ENCODE measurements at regions not wholly inside any gene's neighbourhood (a gene's known extent, or its start where the extent isn't known, plus 50 kb on each side); places are given as distances from the start of the nearest gene placed in this dataset.
A peak's percentile ranks its signal among the peaks of the same experiment; 100 is the strongest.
"Not testable (repeated sequence)": the region's sequence is repeated elsewhere in the genome, so short reads cannot be mapped to it uniquely, and the experiment has no call there.

GRCh38 chr3:67064105-67064504, 66.0 kb downstream of the KBTBD8 start:
- no peak for DNase-seq (ENCODE audit: low read depth)

GRCh38 chr3:67067251-67067650, 69.1 kb downstream of the KBTBD8 start:
- DNase-seq (ENCODE audit: low read depth), result no peak

- not testable (repeated sequence) for DNase-seq (ENCODE audit: low read depth)
Observed at GRCh38 chr3:67072640-67073039, 74.5 kb downstream of the KBTBD8 start.

GRCh38 chr3:67073812-67074211, 75.7 kb downstream of the KBTBD8 start:
- DNase-seq (ENCODE audit: low read depth), result no peak

GRCh38 chr3:67075295-67075694, 77.2 kb downstream of the KBTBD8 start:
- no peak for DNase-seq (ENCODE audit: low read depth)

GRCh38 chr3:67076607-67077006, 78.5 kb downstream of the KBTBD8 start:
- DNase-seq (ENCODE audit: low read depth), result no peak

- no peak for DNase-seq (ENCODE audit: low read depth)
Observed at GRCh38 chr3:67077656-67078055, 79.5 kb downstream of the KBTBD8 start.

GRCh38 chr3:67082533-67083024, 84.5 kb downstream of the KBTBD8 start:
- no peak for DNase-seq (ENCODE audit: low read depth)

GRCh38 chr3:67083277-67083676, 85.2 kb downstream of the KBTBD8 start:
- no peak for DNase-seq (ENCODE audit: low read depth)

- DNase-seq (ENCODE audit: low read depth), result no peak
Observed at GRCh38 chr3:67087788-67088187, 89.7 kb downstream of the KBTBD8 start.

GRCh38 chr3:67090474-67090873, 92.4 kb downstream of the KBTBD8 start:
- DNase-seq (ENCODE audit: low read depth), result no peak

GRCh38 chr3:67093305-67093704, 95.2 kb downstream of the KBTBD8 start:
- DNase-seq (ENCODE audit: low read depth), result no peak

- no peak for DNase-seq (ENCODE audit: low read depth)
Observed at GRCh38 chr3:67094167-67094566, 96.1 kb downstream of the KBTBD8 start.

- DNase-seq (ENCODE audit: low read depth), result no peak
Observed at GRCh38 chr3:67094774-67095173, 96.7 kb downstream of the KBTBD8 start.

- no peak for DNase-seq (ENCODE audit: low read depth)
Observed at GRCh38 chr3:67104388-67104787, 106.3 kb downstream of the KBTBD8 start.

GRCh38 chr3:67106874-67107273, 108.8 kb downstream of the KBTBD8 start:
- DNase-seq (ENCODE audit: low read depth), result no peak

- no peak for DNase-seq (ENCODE audit: low read depth)
Observed at GRCh38 chr3:67109651-67110204, 111.6 kb downstream of the KBTBD8 start.

- peak; percentile 52 for DNase-seq (ENCODE audit: low read depth)
Observed at GRCh38 chr3:67113802-67114407, 115.8 kb downstream of the KBTBD8 start.

- DNase-seq (ENCODE audit: low read depth), result no peak
Observed at GRCh38 chr3:67118122-67118521, 120.0 kb downstream of the KBTBD8 start.

- no peak for DNase-seq (ENCODE audit: low read depth)
Observed at GRCh38 chr3:67118635-67119034, 120.5 kb downstream of the KBTBD8 start.

GRCh38 chr3:67123914-67124313, 125.8 kb downstream of the KBTBD8 start:
- DNase-seq (ENCODE audit: low read depth), result no peak

- DNase-seq (ENCODE audit: low read depth), result no peak
Observed at GRCh38 chr3:67127254-67127653, 129.1 kb downstream of the KBTBD8 start.

- no peak for DNase-seq (ENCODE audit: low read depth)
Observed at GRCh38 chr3:67142432-67142831, 144.3 kb downstream of the KBTBD8 start.

- no peak for DNase-seq (ENCODE audit: low read depth)
Observed at GRCh38 chr3:67145738-67146137, 147.6 kb downstream of the KBTBD8 start.
